ENCODE measurements at regions not wholly inside any gene's neighbourhood (a gene's known extent, or its start where the extent isn't known, plus 50 kb on each side); places are given as distances from the start of the nearest gene placed in this dataset.
"Not testable (repeated sequence)": the region's sequence is repeated elsewhere in the genome, so short reads cannot be mapped to it uniquely, and the experiment has no call there.

DNA sequence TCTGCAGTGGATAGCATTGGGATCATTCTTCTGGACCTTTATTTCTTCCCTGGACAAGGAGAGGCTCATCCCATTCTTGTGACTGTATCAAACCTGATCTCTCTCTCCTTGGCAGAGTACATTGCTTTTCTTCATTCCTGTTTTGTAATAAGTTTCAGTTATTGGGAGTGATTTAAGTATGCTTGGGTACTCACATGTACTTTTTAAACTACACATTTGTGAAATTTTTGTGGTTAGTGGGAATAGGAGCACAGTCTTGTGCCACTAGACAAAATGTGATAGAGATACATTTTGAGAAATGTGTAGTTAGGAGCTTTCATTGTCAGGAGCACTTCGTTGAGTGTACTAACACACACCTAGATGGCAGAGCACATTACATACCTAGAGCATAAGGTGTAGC lies 262.6 kb downstream of the C3orf38 start:
- DNase-seq = no peak

GRCh38 chr3:88416436-88416835 lies 266.7 kb downstream of the C3orf38 start:
- DNase-seq = no peak

- no peak for DNase-seq
These were observed 268.5 kb downstream of the C3orf38 start for GRCh38 chr3:88418219-88418618.

DNA sequence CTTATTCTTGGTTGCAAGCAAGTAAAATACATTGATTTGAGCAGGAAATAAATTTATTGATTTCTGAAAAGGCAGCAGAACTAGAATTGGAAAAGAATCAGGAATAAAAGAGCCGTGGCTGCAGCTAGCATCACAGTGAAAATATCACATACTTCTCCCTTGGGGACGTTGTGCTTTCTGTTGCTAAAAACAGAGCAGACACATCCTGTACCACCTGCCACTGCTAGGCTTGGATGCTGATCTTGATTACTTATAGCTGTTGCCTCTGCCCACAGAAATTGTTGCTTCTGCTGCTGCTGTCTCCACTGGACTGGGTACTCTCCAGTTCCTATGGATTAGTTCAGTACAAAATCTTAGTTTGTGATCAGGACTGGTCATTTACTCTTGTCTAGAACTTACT lies 283.8 kb downstream of the C3orf38 start:
- DNase-seq = no peak

GRCh38 chr3:88434001-88434400 lies 284.2 kb downstream of the C3orf38 start:
- DNase-seq = no peak

GRCh38 chr3:88440701-88441100 lies 290.9 kb downstream of the C3orf38 start:
- no peak for DNase-seq

GRCh38 chr3:88443066-88443465 lies 293.3 kb downstream of the C3orf38 start:
- DNase-seq = no peak

GRCh38 chr3:88444251-88444650 lies 294.5 kb downstream of the C3orf38 start:
- DNase-seq = no peak

GRCh38 chr3:88452228-88452627 lies 302.5 kb downstream of the C3orf38 start:
- no peak for DNase-seq

DNA sequence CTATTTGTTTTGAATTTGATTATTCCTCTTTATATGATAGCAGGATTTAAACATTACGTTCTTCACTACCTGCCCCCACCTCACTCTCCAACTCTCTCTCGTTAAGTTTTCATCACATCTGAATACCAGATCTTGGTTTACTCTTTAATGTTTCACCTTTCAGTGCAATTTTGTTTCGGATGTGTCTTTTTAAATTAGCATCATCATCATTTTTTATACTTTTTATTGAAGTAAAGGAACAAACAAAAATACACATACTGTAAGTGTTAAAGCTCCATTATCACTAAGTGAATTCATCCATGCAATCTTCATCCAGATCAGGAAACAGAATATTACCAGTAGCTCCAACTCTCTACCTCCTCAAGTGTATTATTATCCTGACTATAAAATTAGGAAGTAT lies 310.6 kb downstream of the C3orf38 start:
- no peak for DNase-seq

DNA sequence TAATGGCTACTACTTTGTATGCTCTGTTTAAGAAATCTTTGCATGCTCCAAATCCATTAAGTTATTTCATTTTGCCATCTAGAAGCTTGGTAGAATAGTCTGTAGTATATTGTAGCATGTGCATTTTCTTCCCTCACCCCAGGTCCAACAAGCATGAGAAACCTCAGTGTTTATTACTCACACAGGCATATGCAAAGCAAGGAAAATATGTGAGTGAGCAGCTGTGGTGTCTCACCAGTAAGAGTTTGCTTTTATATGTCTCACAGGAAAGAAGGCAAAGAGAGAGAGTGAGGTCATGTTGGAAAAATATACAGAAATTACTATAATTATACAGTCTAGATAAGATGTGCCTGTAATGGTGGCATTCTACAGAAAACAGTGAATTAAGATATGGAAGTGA lies 312.5 kb downstream of the C3orf38 start:
- no peak for DNase-seq

DNA sequence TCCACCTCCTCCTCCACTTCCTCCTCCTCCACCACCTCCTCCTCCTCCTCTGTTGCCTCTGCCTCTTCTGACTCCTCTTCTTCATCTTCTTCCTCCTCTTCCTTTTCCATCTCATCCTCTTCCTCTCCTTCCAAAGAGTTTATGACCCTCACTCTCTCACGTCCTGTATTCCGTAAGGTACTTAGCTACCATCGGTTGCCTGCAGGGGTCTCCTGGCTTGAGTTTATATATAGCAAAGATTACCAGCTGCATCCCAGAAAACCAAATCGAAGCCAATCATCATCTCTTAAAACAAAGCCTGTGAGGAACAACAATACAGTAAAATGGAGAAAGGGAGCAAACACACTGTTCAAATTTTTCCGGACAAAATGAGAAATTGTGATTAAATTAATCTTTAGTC lies 317.4 kb downstream of the C3orf38 start:
- DNase-seq = no peak

- DNase-seq = no peak
These were observed 319.5 kb downstream of the C3orf38 start for GRCh38 chr3:88469216-88469615.

DNA sequence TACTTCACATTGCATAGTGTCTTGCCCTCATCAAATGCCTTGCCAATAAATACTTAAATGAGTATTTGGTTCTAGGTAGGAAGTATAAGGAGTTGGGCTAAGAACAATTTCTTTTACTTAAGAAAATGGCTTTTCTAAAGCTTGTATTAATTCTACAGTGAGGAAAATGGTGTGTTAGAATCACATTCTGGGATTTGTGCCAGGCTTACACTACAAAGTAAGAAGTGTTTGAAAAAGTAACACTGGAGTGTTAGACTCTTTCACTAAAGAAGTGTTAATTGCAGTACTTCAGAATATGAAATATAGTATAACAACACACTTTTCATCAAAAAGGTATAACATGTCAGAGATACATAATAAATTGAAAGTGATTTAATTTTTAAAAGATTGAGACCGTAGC lies 328.7 kb downstream of the C3orf38 start:
- DNase-seq = no peak

DNA sequence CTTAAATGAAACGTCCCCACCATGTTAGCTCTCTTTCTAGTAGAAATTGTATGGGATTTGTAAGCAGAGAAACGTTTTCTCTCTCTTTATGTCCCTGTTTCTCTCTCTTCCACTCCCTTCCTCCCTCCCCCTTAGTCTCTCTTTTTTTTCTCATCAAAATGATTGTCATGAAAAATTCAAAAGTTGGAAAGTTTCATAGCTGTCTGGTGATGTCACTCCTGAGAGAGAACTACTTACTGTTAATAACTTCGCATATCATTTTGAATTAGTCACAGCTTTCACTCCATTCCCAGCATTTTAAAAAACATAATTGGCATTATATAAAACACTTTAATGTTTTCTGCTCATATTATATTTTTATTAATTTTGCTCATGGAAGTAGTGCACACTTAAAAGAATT lies 331.1 kb downstream of the C3orf38 start:
- peak; percentile 64 for DNase-seq

DNA sequence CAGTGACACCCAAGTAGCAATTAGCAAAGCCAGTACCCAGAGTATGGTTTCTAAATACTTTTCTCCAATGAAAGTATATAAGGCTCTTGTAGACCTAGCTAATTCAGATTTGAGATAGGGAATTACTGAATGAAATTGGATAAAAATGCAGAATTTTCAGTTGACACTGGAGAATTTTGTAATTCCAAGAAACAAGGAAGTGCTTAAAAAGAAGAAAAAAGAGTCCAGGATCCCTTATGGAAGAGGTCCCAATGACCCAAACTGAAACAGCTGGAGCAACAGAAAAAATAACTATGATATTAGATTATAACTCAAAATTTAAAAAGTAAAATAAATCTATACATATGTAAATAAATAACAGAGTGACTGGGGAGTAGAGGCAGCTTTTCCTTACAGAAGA lies 335.2 kb downstream of the C3orf38 start:
- DNase-seq = no peak

- not testable (repeated sequence) for DNase-seq
These were observed 359.1 kb downstream of the C3orf38 start for GRCh38 chr3:88508818-88509217.

- DNase-seq = no peak
These were observed 359.8 kb downstream of the C3orf38 start for GRCh38 chr3:88509582-88509981.

DNA sequence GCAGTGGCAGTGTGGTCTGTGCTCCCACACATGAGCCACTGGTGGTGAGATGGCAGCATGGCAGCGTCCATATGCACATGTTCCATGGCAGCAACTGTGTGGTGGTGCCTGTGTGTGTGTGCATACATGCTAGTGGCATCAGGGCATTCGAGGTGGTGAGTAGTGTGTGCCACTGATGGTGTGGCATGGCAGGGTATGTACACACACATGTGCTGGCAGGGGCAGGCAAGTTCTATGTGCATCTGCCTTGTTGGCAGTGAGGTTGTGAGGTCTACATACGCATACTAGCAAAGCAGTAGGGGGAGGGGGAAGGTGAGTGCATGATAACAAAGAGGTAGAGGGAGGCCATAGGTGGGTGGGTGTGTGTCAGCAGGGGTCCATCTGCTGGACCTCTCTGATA lies 378.7 kb downstream of the C3orf38 start:
- DNase-seq = no peak

- no peak for DNase-seq
These were observed 384.8 kb downstream of the C3orf38 start for GRCh38 chr3:88534534-88534933.

GRCh38 chr3:88535563-88535962 lies 385.8 kb downstream of the C3orf38 start:
- no peak for DNase-seq

DNA sequence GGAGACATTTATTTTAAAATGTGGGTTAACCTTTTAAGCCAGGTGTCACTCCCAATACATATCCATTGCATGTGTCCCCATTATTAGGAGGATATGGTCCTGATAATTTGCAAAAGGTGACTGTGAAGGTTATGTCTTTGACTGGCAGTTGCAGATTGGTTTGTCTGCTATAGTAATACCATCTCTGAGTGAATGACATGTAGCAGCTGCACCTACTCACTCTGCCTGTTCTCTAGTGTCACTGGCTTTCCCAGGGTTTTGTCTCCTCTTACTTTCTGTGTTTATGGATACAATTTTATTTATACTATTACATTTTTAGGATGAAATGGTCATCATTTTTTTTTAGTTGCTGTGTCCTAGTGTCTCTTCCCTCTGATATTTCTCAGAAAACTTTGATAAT lies 393.2 kb downstream of the C3orf38 start:
- no peak for DNase-seq

- DNase-seq = no peak
These were observed 422.7 kb downstream of the C3orf38 start for GRCh38 chr3:88572450-88572849.

GRCh38 chr3:88573472-88573871 lies 423.7 kb downstream of the C3orf38 start:
- no peak for DNase-seq

DNA sequence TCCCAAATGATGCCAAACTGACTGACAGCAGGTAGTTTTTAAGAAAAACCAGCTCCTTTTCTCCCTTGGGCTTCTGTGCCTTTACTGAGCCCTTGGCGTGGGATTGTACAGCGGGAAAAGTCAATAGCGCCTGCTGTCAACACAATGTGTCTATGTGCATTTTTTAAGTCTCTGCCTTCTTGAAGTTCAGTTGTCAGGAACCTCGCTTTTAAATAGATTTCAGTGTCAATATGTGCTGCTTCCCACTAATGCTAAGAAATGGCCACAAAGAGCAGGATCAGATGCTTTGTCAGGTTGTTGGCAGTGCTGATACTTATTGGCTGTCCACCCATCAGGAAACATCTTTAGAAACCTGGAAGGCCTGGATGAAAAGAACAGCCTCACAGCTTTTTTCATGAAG lies 424.4 kb downstream of the C3orf38 start:
- DNase-seq = no peak

DNA sequence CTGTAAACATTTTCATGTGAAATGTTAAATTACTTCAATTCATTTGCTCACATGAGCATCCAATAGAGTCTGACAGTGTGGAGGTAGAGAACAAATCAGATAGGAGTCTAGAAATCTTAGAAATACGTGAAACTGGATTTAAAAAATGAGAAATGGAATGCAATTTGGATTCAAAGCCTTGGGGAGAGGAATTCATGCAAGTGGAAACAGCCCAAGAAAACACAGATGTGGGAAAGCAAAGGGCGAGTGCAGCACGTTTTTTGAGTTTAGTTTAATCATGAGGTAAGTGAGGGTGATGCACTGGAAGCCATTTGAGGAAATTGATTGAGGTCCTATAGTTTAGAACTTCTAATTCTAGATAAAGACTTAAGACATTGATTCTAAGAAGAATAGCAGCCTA lies 434.7 kb downstream of the C3orf38 start:
- no peak for DNase-seq
